ENCODE measurements at regions not wholly inside any gene's neighbourhood (a gene's known extent, or its start where the extent isn't known, plus 50 kb on each side); places are given as distances from the start of the nearest gene placed in this dataset.

DNA sequence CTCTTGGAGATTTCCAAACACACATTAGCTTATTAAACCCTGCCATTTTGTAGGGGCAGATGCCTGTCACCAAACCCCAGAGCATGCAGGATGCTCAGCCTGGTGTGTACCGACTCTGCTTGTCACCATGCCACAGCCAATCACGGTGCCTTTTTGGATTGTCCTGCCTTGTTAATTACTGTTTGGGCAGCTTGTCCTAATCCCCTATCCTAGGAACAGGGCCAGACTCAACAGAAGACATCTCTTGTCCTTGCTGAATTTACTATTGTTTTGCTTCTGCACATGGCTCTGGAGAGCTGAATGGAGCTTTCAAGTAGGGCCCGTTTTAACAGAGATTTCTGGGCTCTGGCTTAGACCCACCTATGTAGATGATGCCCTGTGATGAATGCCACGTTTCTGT is 388.5 kb downstream of the AACS start:
- TF ChIP-seq, protein P1, sequence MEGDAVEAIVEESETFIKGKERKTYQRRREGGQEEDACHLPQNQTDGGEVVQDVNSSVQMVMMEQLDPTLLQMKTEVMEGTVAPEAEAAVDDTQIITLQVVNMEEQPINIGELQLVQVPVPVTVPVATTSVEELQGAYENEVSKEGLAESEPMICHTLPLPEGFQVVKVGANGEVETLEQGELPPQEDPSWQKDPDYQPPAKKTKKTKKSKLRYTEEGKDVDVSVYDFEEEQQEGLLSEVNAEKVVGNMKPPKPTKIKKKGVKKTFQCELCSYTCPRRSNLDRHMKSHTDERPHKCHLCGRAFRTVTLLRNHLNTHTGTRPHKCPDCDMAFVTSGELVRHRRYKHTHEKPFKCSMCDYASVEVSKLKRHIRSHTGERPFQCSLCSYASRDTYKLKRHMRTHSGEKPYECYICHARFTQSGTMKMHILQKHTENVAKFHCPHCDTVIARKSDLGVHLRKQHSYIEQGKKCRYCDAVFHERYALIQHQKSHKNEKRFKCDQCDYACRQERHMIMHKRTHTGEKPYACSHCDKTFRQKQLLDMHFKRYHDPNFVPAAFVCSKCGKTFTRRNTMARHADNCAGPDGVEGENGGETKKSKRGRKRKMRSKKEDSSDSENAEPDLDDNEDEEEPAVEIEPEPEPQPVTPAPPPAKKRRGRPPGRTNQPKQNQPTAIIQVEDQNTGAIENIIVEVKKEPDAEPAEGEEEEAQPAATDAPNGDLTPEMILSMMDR (IDR thresholded peaks at IDR 0.05) = no peak
- no peak for TF ChIP-seq ZFX (IDR thresholded peaks at IDR 0.05; ENCODE audit: borderline replicate concordance)
